ENCODE measurements at regions not wholly inside any gene's neighbourhood (a gene's known extent, or its start where the extent isn't known, plus 50 kb on each side); places are given as distances from the start of the nearest gene placed in this dataset.

GRCh38 chr6:62371453-62372210 lies 85.6 kb upstream of the KHDRBS2 start:
- no peaks in the 10 kb centered on the region for H3K27me3 ChIP-seq (ENCODE audit: insufficient read depth, low read length)
- no peaks in the 10 kb centered on the region for H3K4me1 ChIP-seq (ENCODE audit: control insufficient read depth in 1 of 2, insufficient read depth in 2 of 2, low read length in 2 of 2)
- no peak overlapping the region for H3K27ac ChIP-seq (ENCODE audit: low read depth, low read length)
- no peak overlapping the region for H2BK120ac ChIP-seq (ENCODE audit: insufficient read depth, low read length, poor library complexity)
- no peak overlapping the region for H3K14ac ChIP-seq (ENCODE audit: low read length)
- H3K79me2 ChIP-seq (ENCODE audit: control insufficient read depth, insufficient read depth, low read length, poor library complexity), result no peaks in the 10 kb centered on the region
- no peak overlapping the region for H2AK5ac ChIP-seq (ENCODE audit: low read length)
- H3K4me2 ChIP-seq (ENCODE audit: low read length), result no peak overlapping the region
- H3K4me3 ChIP-seq (ENCODE audit: low read depth, low read length), result no peak overlapping the region
- H4K8ac ChIP-seq (ENCODE audit: low read depth, low read length), result no peak overlapping the region
- no peaks in the 10 kb centered on the region for H3K36me3 ChIP-seq (ENCODE audit: control insufficient read depth in 1 of 2, insufficient read depth in 2 of 2, low read length in 2 of 2)
- H3K9ac ChIP-seq (ENCODE audit: low read length), result no peak overlapping the region
- H2BK12ac ChIP-seq (ENCODE audit: low read length), result no peak overlapping the region
- H2BK5ac ChIP-seq (ENCODE audit: low read depth, low read length, poor library complexity), result no peak overlapping the region
- H3K18ac ChIP-seq (ENCODE audit: low read length), result no peak overlapping the region
- DNase-seq, result no peak
- WGBS (ENCODE audit: extremely low coverage, insufficient coverage, insufficient read length), result no CpG with 5 or more reads among the region's 4 CpGs
- H2AFZ ChIP-seq (ENCODE audit: insufficient read depth, low read length, poor library complexity), result no peak overlapping the region
- H3K23ac ChIP-seq (ENCODE audit: low read length), result no peak overlapping the region
- no peak overlapping the region for H4K12ac ChIP-seq (ENCODE audit: low read depth, low read length)
- H3K79me1 ChIP-seq (ENCODE audit: low read length), result no peaks in the 10 kb centered on the region
- no peak overlapping the region for H3K4ac ChIP-seq (ENCODE audit: low read depth, low read length)
- no peaks in the 10 kb centered on the region for H3K9me3 ChIP-seq (ENCODE audit: insufficient read depth, low read depth, low read length)
- H4K91ac ChIP-seq (ENCODE audit: low read depth, low read length), result no peak overlapping the region

GRCh38 chr6:62367601-62368000 lies 81.6 kb upstream of the KHDRBS2 start:
- no peak for DNase-seq
- Histone ChIP-seq H2BK5ac (ENCODE audit: low read depth, low read length, poor library complexity) (no peak overlapping the region), H3K4me2 (ENCODE audit: low read length) (no peak overlapping the region), H3K9ac (ENCODE audit: low read length) (no peak overlapping the region), H3K36me3 (ENCODE audit: control insufficient read depth in 1 of 2, insufficient read depth in 2 of 2, low read length in 2 of 2) (no peaks in the 10 kb centered on the region), H2BK120ac (ENCODE audit: insufficient read depth, low read length, poor library complexity) (no peak overlapping the region), H3K18ac (ENCODE audit: low read length) (no peak overlapping the region), H3K23ac (ENCODE audit: low read length) (no peak overlapping the region), H4K12ac (ENCODE audit: low read depth, low read length) (no peak overlapping the region), H3K4ac (ENCODE audit: low read depth, low read length) (no peak overlapping the region), H3K27ac (ENCODE audit: low read depth, low read length) (no peak overlapping the region), H4K91ac (ENCODE audit: low read depth, low read length) (no peak overlapping the region), H2AK5ac (ENCODE audit: low read length) (no peak overlapping the region), H3K79me1 (ENCODE audit: low read length) (no peaks in the 10 kb centered on the region), H2AFZ (ENCODE audit: insufficient read depth, low read length, poor library complexity) (no peak overlapping the region), H3K27me3 (ENCODE audit: insufficient read depth, low read length) (no peaks in the 10 kb centered on the region), H3K4me3 (ENCODE audit: low read depth, low read length) (no peak overlapping the region), H3K79me2 (ENCODE audit: control insufficient read depth, insufficient read depth, low read length, poor library complexity) (no peaks in the 10 kb centered on the region), H4K8ac (ENCODE audit: low read depth, low read length) (no peak overlapping the region), H3K9me3 (ENCODE audit: insufficient read depth, low read depth, low read length) (no peaks in the 10 kb centered on the region), H3K14ac (ENCODE audit: low read length) (no peak overlapping the region), H3K4me1 (ENCODE audit: control insufficient read depth in 1 of 2, insufficient read depth in 2 of 2, low read length in 2 of 2) (no peaks in the 10 kb centered on the region), H2BK12ac (ENCODE audit: low read length) (no peak overlapping the region)
- WGBS (ENCODE audit: extremely low coverage, insufficient coverage, insufficient read length), result 100% methylated on average over 1 of the region's 5 CpGs

- H3K27ac ChIP-seq (ENCODE audit: low read depth, low read length), result no peak overlapping the region
- H3K79me2 ChIP-seq (ENCODE audit: control insufficient read depth, insufficient read depth, low read length, poor library complexity), result no peaks in the 10 kb centered on the region
- no peaks in the 10 kb centered on the region for H3K36me3 ChIP-seq (ENCODE audit: control insufficient read depth in 1 of 2, insufficient read depth in 2 of 2, low read length in 2 of 2)
- H3K4me1 ChIP-seq (ENCODE audit: control insufficient read depth in 1 of 2, insufficient read depth in 2 of 2, low read length in 2 of 2), result no peaks in the 10 kb centered on the region
- no peak overlapping the region for H2BK120ac ChIP-seq (ENCODE audit: insufficient read depth, low read length, poor library complexity)
- no peak overlapping the region for H3K4me3 ChIP-seq (ENCODE audit: low read depth, low read length)
- H3K9me3 ChIP-seq (ENCODE audit: insufficient read depth, low read depth, low read length), result no peaks in the 10 kb centered on the region
- H4K8ac ChIP-seq (ENCODE audit: low read depth, low read length), result no peak overlapping the region
- H3K14ac ChIP-seq (ENCODE audit: low read length), result no peak overlapping the region
- H3K4me2 ChIP-seq (ENCODE audit: low read length), result no peak overlapping the region
- no peak overlapping the region for H4K91ac ChIP-seq (ENCODE audit: low read depth, low read length)
- no peaks in the 10 kb centered on the region for H3K79me1 ChIP-seq (ENCODE audit: low read length)
- no peak overlapping the region for H3K18ac ChIP-seq (ENCODE audit: low read length)
- H3K23ac ChIP-seq (ENCODE audit: low read length), result no peak overlapping the region
- H2AFZ ChIP-seq (ENCODE audit: insufficient read depth, low read length, poor library complexity), result no peak overlapping the region
- no peak overlapping the region for H2BK5ac ChIP-seq (ENCODE audit: low read depth, low read length, poor library complexity)
- H3K9ac ChIP-seq (ENCODE audit: low read length), result no peak overlapping the region
- H3K27me3 ChIP-seq (ENCODE audit: insufficient read depth, low read length), result no peaks in the 10 kb centered on the region
- no CpG with 5 or more reads among the region's 1 CpG for WGBS (ENCODE audit: extremely low coverage, insufficient coverage, insufficient read length)
- DNase-seq, result no peak
- no peak overlapping the region for H2BK12ac ChIP-seq (ENCODE audit: low read length)
- no peak overlapping the region for H3K4ac ChIP-seq (ENCODE audit: low read depth, low read length)
- no peak overlapping the region for H4K12ac ChIP-seq (ENCODE audit: low read depth, low read length)
- no peak overlapping the region for H2AK5ac ChIP-seq (ENCODE audit: low read length)
These were observed 76.1 kb upstream of the KHDRBS2 start for GRCh38 chr6:62362097-62362496.

GRCh38 chr6:62357835-62358234 lies 71.8 kb upstream of the KHDRBS2 start:
- H3K4me3 ChIP-seq (ENCODE audit: low read depth, low read length), result no peak overlapping the region
- WGBS (ENCODE audit: extremely low coverage, insufficient coverage, insufficient read length), result no CpG with 5 or more reads among the region's 6 CpGs

More at GRCh38 chr6:62357835-62358234, 71.8 kb upstream of the KHDRBS2 start:
- H3K4me1 ChIP-seq (ENCODE audit: control insufficient read depth in 1 of 2, insufficient read depth in 2 of 2, low read length in 2 of 2), result no peaks in the 10 kb centered on the region
- H3K9me3 ChIP-seq (ENCODE audit: insufficient read depth, low read depth, low read length), result no peaks in the 10 kb centered on the region
- H2AK5ac ChIP-seq (ENCODE audit: low read length), result no peak overlapping the region
- H2BK120ac ChIP-seq (ENCODE audit: insufficient read depth, low read length, poor library complexity), result no peak overlapping the region
- H3K4me2 ChIP-seq (ENCODE audit: low read length), result no peak overlapping the region
- no peak overlapping the region for H2BK12ac ChIP-seq (ENCODE audit: low read length)
- no peak overlapping the region for H4K91ac ChIP-seq (ENCODE audit: low read depth, low read length)
- no peak overlapping the region for H4K8ac ChIP-seq (ENCODE audit: low read depth, low read length)
- no peaks in the 10 kb centered on the region for H3K36me3 ChIP-seq (ENCODE audit: control insufficient read depth in 1 of 2, insufficient read depth in 2 of 2, low read length in 2 of 2)
- no peak overlapping the region for H3K23ac ChIP-seq (ENCODE audit: low read length)
- H3K27me3 ChIP-seq (ENCODE audit: insufficient read depth, low read length), result no peaks in the 10 kb centered on the region
- H3K9ac ChIP-seq (ENCODE audit: low read length), result no peak overlapping the region
- H3K4ac ChIP-seq (ENCODE audit: low read depth, low read length), result no peak overlapping the region
- no peak overlapping the region for H4K12ac ChIP-seq (ENCODE audit: low read depth, low read length)
- no peaks in the 10 kb centered on the region for H3K79me2 ChIP-seq (ENCODE audit: control insufficient read depth, insufficient read depth, low read length, poor library complexity)
- H3K79me1 ChIP-seq (ENCODE audit: low read length), result no peaks in the 10 kb centered on the region
- no peak overlapping the region for H3K14ac ChIP-seq (ENCODE audit: low read length)
- H3K18ac ChIP-seq (ENCODE audit: low read length), result no peak overlapping the region
- DNase-seq, result no peak
- H2AFZ ChIP-seq (ENCODE audit: insufficient read depth, low read length, poor library complexity), result no peak overlapping the region
- H2BK5ac ChIP-seq (ENCODE audit: low read depth, low read length, poor library complexity), result no peak overlapping the region
- H3K27ac ChIP-seq (ENCODE audit: low read depth, low read length), result no peak overlapping the region
